H1 (cell line): ENCODE measurements at regions not wholly inside any gene's neighbourhood (a gene's known extent, or its start where the extent isn't known, plus 50 kb on each side); places are given as distances from the start of the nearest gene placed in this dataset.

Experiments
- CTCF ChIA-PET: fragments of 300-600 bp; sonication (Branson Sonifier 250); formaldehyde crosslinking; loops from one replicate; lab custom pipeline; 2021; ENCODE audit not compliant: partially characterized antibody; lab: Charles Lee
- POLR2A ChIA-PET: fragments of 300-600 bp; sonication (Branson Sonifier 250); formaldehyde crosslinking; loops from one replicate; lab custom pipeline; 2021; ENCODE audit warnings: inconsistent platforms; ENCODE audit not compliant: partially characterized antibody; lab: Charles Lee
- DNase-seq, 2 experiments: peaks; one replicate each; pipeline versions ENCODE4 v3.0.0 to v3.0.0-alpha.2; 2010 to 2022; ENCODE audit warnings: low spot score in 2 of 2, low read depth in 1 of 2, mixed read lengths in 1 of 2
- FAIRE-seq: peaks from 2 replicates; lab custom pipeline; 2011; peaks lifted over from hg19 to GRCh38; lab: Jason Lieb, UNC
- H2AFZ ChIP-seq: 2 replicates; pipeline ENCODE4 v1.8.1; 2012; ENCODE audit warnings: low read length, inconsistent platforms
- H2AK5ac ChIP-seq: 2 replicates; pipeline ENCODE4 v1.6.1; 2013; ENCODE audit warnings: low read depth, low read length
- H2BK120ac ChIP-seq: replicated peaks from 2 replicates; pipeline ENCODE3; 2013; ENCODE audit warnings: low read depth, low read length, inconsistent platforms
- H2BK12ac ChIP-seq: 2 replicates; pipeline ENCODE4 v1.6.1; 2013; ENCODE audit warnings: low read depth, low read length
- H2BK15ac ChIP-seq: 2 replicates; pipeline ENCODE4 v1.6.1; 2013; ENCODE audit warnings: low read length
- H2BK20ac ChIP-seq: 2 replicates; pipeline ENCODE4 v1.6.1; 2013; ENCODE audit warnings: low read length
- H2BK5ac ChIP-seq: 2 replicates; pipeline ENCODE4 v1.6.1; 2013; ENCODE audit warnings: low read depth, low read length
- H3K14ac ChIP-seq: 2 replicates; pipeline ENCODE4 v1.6.1; 2013; ENCODE audit warnings: inconsistent platforms; ENCODE audit not compliant: insufficient read length
- H3K18ac ChIP-seq: 2 replicates; pipeline ENCODE4 v1.6.1; 2013; ENCODE audit warnings: low read length; ENCODE audit errors: extremely low read depth
- H3K23ac ChIP-seq: 2 replicates; pipeline ENCODE4 v1.6.1; 2013; ENCODE audit warnings: inconsistent platforms; ENCODE audit not compliant: insufficient read length
- H3K23me2 ChIP-seq: 2 replicates; pipeline ENCODE4 v1.6.1; 2013; ENCODE audit warnings: low read depth, low read length
- H3K27ac ChIP-seq: 2 replicates; pipeline ENCODE4 v1.6.1; 2011; ENCODE audit warnings: low read depth, low read length, inconsistent platforms
- H3K27me3 ChIP-seq, 4 experiments: replicated peaks in 1 of 4; 1 replicate in 1 of 4; 2 replicates in 3 of 4; pipeline versions ENCODE4 v1.6.1 to v1.8.1; 2011 to 2013; ENCODE audit warnings: low read length in 3 of 4, mild to moderate bottlenecking in 3 of 4, inconsistent platforms in 2 of 4, mixed read lengths in 2 of 4, moderate library complexity in 1 of 4; ENCODE audit not compliant: control insufficient read depth in 3 of 4, insufficient read depth in 3 of 4; ENCODE audit errors: extremely low read depth in 1 of 4
- H3K36me3 ChIP-seq, 4 experiments: 2 replicates each; pipeline versions ENCODE4 v1.6.1 to v1.8.1; 2011 to 2013; ENCODE audit warnings: mild to moderate bottlenecking in 4 of 4, low read length in 3 of 4, moderate library complexity in 2 of 4, control low read depth in 1 of 4, inconsistent platforms in 1 of 4; ENCODE audit not compliant: insufficient read depth in 4 of 4, control insufficient read depth in 2 of 4
- H3K4ac ChIP-seq: replicated peaks from 2 replicates; pipeline ENCODE3; 2013; ENCODE audit warnings: low read length, low read depth, mixed read lengths, inconsistent platforms; ENCODE audit not compliant: insufficient read length
- H3K4me1 ChIP-seq, 4 experiments: replicated peaks in 1 of 4; 1 replicate in 1 of 4; 2 replicates in 3 of 4; pipeline versions ENCODE4 v1.6.1 to v1.8.1; 2011 to 2013; ENCODE audit warnings: low read length in 3 of 4, inconsistent platforms in 2 of 4, mixed read lengths in 1 of 4; ENCODE audit not compliant: insufficient read depth in 4 of 4, control insufficient read depth in 3 of 4
- H3K4me2 ChIP-seq, 2 experiments: 2 replicates each; pipeline versions ENCODE4 v1.6.1 to v1.8.1; 2011 to 2013; ENCODE audit warnings: low read depth in 2 of 2, low read length in 2 of 2, control low read depth in 1 of 2, inconsistent platforms in 1 of 2, mild to moderate bottlenecking in 1 of 2; ENCODE audit not compliant: insufficient read depth in 1 of 2
- H3K4me3 ChIP-seq, 4 experiments: fragments of 200-600, 300-600 bp in 1 of 4; sonication (generic), shearing (Covaris generic), sonication (Bioruptor Twin) in 1 of 4; 2 replicates each; pipeline versions ENCODE4 v1.5.1 to v1.8.1; 2011 to 2016; ENCODE audit warnings: low read length in 4 of 4, low read depth in 3 of 4, control low read depth in 2 of 4, inconsistent platforms in 2 of 4, mild to moderate bottlenecking in 2 of 4, mixed read lengths in 1 of 4, moderate library complexity in 1 of 4; ENCODE audit not compliant: insufficient read depth in 2 of 4; ENCODE audit errors: extremely low read depth in 1 of 4
- H3K56ac ChIP-seq: replicated peaks from 2 replicates; pipeline ENCODE3; 2013; ENCODE audit warnings: low read depth, mild to moderate bottlenecking, mixed read lengths, low read length, inconsistent platforms; ENCODE audit not compliant: insufficient read length
- H3K79me1 ChIP-seq: 2 replicates; pipeline ENCODE4 v1.6.1; 2013; ENCODE audit warnings: low read depth, low read length, control low read depth
- H3K79me2 ChIP-seq, 2 experiments: 2 replicates each; pipeline versions ENCODE4 v1.6.1 to v1.8.1; 2012 to 2013; ENCODE audit warnings: low read length in 2 of 2, mild to moderate bottlenecking in 2 of 2, inconsistent platforms in 1 of 2; ENCODE audit not compliant: insufficient read depth in 2 of 2, control insufficient read depth in 1 of 2
- H3K9ac ChIP-seq, 4 experiments: replicated peaks in 1 of 4; 1 replicate in 1 of 4; 2 replicates in 3 of 4; pipeline versions ENCODE4 v1.6.1 to v1.8.1; 2011 to 2013; ENCODE audit warnings: low read depth in 3 of 4, low read length in 3 of 4, control low read depth in 2 of 4, mild to moderate bottlenecking in 2 of 4, moderate library complexity in 2 of 4, inconsistent platforms in 1 of 4; ENCODE audit errors: extremely low read depth in 1 of 4
- H3K9me3 ChIP-seq, 2 experiments: 2 replicates each; pipeline versions ENCODE4 v1.6.1 to v1.8.1; 2012 to 2013; ENCODE audit warnings: mild to moderate bottlenecking in 2 of 2, moderate library complexity in 2 of 2, control low read depth in 1 of 2, inconsistent platforms in 1 of 2, low read depth in 1 of 2, low read length in 1 of 2, mixed read lengths in 1 of 2; ENCODE audit not compliant: insufficient read depth in 2 of 2
- H4K20me1 ChIP-seq, 2 experiments: replicated peaks in 1 of 2; 2 replicates each; pipeline versions ENCODE3 to v1.8.1; 2011 to 2013; ENCODE audit warnings: inconsistent platforms in 2 of 2, low read length in 2 of 2, mild to moderate bottlenecking in 1 of 2; ENCODE audit not compliant: insufficient read depth in 2 of 2, control insufficient read depth in 1 of 2
- H4K5ac ChIP-seq: 2 replicates; pipeline ENCODE4 v1.6.1; 2013; ENCODE audit warnings: low read length, low read depth, mixed read lengths, inconsistent platforms; ENCODE audit not compliant: insufficient read length
- H4K8ac ChIP-seq: 2 replicates; pipeline ENCODE4 v1.8.0; 2013; ENCODE audit warnings: mild to moderate bottlenecking, moderate library complexity, low read length, inconsistent platforms; ENCODE audit not compliant: insufficient read depth; ENCODE audit errors: extremely low read depth
- H4K91ac ChIP-seq: replicated peaks from 2 replicates; pipeline ENCODE3; 2013; ENCODE audit warnings: low read length, mixed read lengths, inconsistent platforms; ENCODE audit not compliant: insufficient read length
- BCL11A ChIP-seq, 2 experiments: IDR thresholded peaks; one replicate each; pipeline ENCODE4 v1.6.1; 2011; ENCODE audit warnings: low read depth in 2 of 2, low read length in 2 of 2, mild to moderate bottlenecking in 2 of 2
- KDM1A ChIP-seq: fragments of 200-600, 300-600 bp; sonication (generic); IDR thresholded peaks from 2 replicates; pipeline ENCODE4 v1.7.1; 2016; ENCODE audit warnings: mild to moderate bottlenecking, low read length, borderline replicate concordance
- PHF8 ChIP-seq: fragments of 200-600 bp; sonication (generic); conservative IDR thresholded peaks from 2 replicates; pipeline ENCODE4 v1.7.1; 2012; ENCODE audit warnings: low read depth, mild to moderate bottlenecking, inconsistent platforms, low read length, moderate library complexity
- RAD21 ChIP-seq, 2 experiments: IDR thresholded peaks in 1 of 2; conservative IDR thresholded peaks in 1 of 2; 2 replicates each; pipeline ENCODE4 v1.6.1; 2011; ENCODE audit warnings: low read depth in 2 of 2, low read length in 2 of 2, improper control_type of control experiment in 1 of 2, inconsistent platforms in 1 of 2, mild to moderate bottlenecking in 1 of 2, moderate library complexity in 1 of 2
- RBBP5 ChIP-seq: IDR thresholded peaks from 2 replicates; pipeline ENCODE4 v1.7.1; 2012; ENCODE audit warnings: low read depth, mild to moderate bottlenecking, inconsistent platforms, low read length, moderate library complexity, borderline replicate concordance
- SRF ChIP-seq: IDR thresholded peaks from 2 replicates; pipeline ENCODE4 v1.6.1; 2011; ENCODE audit warnings: mild to moderate bottlenecking, low read depth, low read length, moderate library complexity
- ZNF274 ChIP-seq: IDR thresholded peaks from 2 replicates; pipeline ENCODE4 v1.7.0; 2012; ENCODE audit warnings: low read length, borderline replicate concordance; ENCODE audit errors: extremely low read depth
- WGBS, 2 experiments: shearing (Covaris generic) in 1 of 2; methylation state at CpG; one replicate each; pipeline versions ENCODE4 v1.1.6 to v1.1.7; 2013 to 2015; ENCODE audit warnings: low lambda C conversion rate in 2 of 2, mixed read lengths in 2 of 2, inconsistent platforms in 1 of 2, low coverage in 1 of 2, missing lambda C conversion rate in 1 of 2; ENCODE audit not compliant: insufficient replicate concordance in 2 of 2, insufficient coverage in 1 of 2, insufficient read length in 1 of 2; ENCODE audit errors: extremely low coverage in 1 of 2, missing lambda C conversion rate in 1 of 2; 5-methylcytosine and 5-hydroxymethylcytosine counted together
- TF ChIP-seq, protein P1 (sequence below): IDR thresholded peaks from 2 replicates; pipeline ENCODE4 v1.6.1; 2012; ENCODE audit warnings: inconsistent platforms
- TF ChIP-seq, protein P2 (sequence below), 3 experiments: IDR thresholded peaks; 1 replicate in 2 of 3; 2 replicates in 1 of 3; pipeline versions ENCODE4 v1.5.1 to v1.6.1; 2011; ENCODE audit warnings: low read length in 3 of 3, mild to moderate bottlenecking in 3 of 3, inconsistent platforms in 2 of 3, low read depth in 1 of 3, moderate library complexity in 1 of 3; ENCODE audit not compliant: insufficient read depth in 1 of 3; ENCODE audit errors: control extremely low read depth in 1 of 3

DNA sequence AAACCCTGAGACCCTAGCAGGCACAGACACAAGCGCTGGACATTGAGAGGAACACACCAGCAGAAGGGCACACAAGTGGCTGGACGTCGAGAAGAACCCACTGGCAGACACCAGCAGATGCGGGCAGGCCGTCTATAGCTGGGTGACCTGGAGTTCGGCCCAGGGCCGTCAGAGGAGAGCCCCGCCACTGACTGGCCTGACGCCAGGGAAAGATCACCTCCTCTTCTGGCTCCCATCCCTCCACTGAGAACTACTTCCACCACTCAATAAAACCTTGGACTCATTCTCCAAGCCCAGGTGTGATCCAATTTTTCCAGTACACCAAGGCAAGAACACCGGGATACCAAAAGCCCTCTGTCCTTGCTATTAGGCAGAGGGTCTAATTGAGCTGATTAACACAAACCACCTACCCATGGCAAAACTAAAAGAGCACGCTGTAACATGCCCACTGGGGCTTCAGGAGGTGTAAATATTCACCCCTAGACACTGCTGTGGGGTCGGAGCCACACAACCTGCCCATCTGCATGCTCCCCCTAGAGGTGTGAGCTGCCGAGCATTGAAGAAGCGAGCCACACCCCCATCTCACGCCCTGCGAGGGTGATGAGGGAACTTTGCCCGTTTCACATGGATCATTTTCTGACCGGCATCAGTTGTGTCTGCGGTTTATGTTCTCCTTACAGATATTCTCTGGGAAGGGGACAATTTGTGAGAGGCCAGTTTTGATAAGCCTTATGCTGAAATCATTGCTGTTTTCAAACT, 104.8 kb downstream of the HLX start:
- WGBS, 2 experiments, result 73% methylated on average over 19 of the region's 19 CpGs; no CpG with 5 or more reads in 1 of the 2 experiments
- Histone ChIP-seq H2AFZ (no peak overlapping the region), H4K5ac (no peak overlapping the region), H2BK12ac (no peak overlapping the region), H3K27ac (no peak overlapping the region), H4K91ac (no peak overlapping the region), H3K27me3 (no peaks in the 10 kb centered on the region), H3K4me3 (no peak overlapping the region), H3K4me1 (no peaks in the 10 kb centered on the region), H3K79me1 (no peaks in the 10 kb centered on the region), H2AK5ac (no peak overlapping the region), H3K4me2 (no peak overlapping the region), H3K79me2 (no peaks in the 10 kb centered on the region), H2BK5ac (no peak overlapping the region), H2BK20ac (no peak overlapping the region), H2BK120ac (no peak overlapping the region), H4K20me1 (no peaks in the 10 kb centered on the region), H3K9me3 (no peaks in the 10 kb centered on the region), H3K14ac (no peak overlapping the region), H3K18ac (no peak overlapping the region), H4K8ac (no peak overlapping the region), H3K9ac (no peak overlapping the region), H3K23me2 (no peaks in the 10 kb centered on the region), H3K23ac (no peak overlapping the region), H3K36me3 (no peaks in the 10 kb centered on the region), H2BK15ac (no peak overlapping the region), H3K56ac (no peak overlapping the region), H3K4ac (no peak overlapping the region)
- peak; percentile 80 for FAIRE-seq
- ChIA-PET POLR2A (no interaction called here), CTCF (interaction anchor here (0.6 to 2.0 kb wide), 14 partner anchors 9 to 212 kb away, joined by 3 to 9 read pairs (median 3); no protein-coding TSS in a partner anchor)
- peak; percentile 9 to 64 for DNase-seq
- TF ChIP-seq ZNF274 (no peak), SRF (no peak), RAD21 (IDR thresholded peaks at IDR 0.05 in 1 of 2, conservative IDR thresholded peaks at IDR 0.05 in 1 of 2; ENCODE audit: low read depth in 2 of 2, low read length in 2 of 2) (peak; percentile 41 to 57), BCL11A (IDR thresholded peaks at IDR 0.05; ENCODE audit: low read depth in 2 of 2, low read length in 2 of 2) (no peak), PHF8 (no peak), KDM1A (no peak), RBBP5 (no peak)
- TF ChIP-seq, protein P1, sequence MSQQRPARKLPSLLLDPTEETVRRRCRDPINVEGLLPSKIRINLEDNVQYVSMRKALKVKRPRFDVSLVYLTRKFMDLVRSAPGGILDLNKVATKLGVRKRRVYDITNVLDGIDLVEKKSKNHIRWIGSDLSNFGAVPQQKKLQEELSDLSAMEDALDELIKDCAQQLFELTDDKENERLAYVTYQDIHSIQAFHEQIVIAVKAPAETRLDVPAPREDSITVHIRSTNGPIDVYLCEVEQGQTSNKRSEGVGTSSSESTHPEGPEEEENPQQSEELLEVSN, result peak; percentile 52; the same call in 1 of the 2 replicates
- TF ChIP-seq, protein P2, sequence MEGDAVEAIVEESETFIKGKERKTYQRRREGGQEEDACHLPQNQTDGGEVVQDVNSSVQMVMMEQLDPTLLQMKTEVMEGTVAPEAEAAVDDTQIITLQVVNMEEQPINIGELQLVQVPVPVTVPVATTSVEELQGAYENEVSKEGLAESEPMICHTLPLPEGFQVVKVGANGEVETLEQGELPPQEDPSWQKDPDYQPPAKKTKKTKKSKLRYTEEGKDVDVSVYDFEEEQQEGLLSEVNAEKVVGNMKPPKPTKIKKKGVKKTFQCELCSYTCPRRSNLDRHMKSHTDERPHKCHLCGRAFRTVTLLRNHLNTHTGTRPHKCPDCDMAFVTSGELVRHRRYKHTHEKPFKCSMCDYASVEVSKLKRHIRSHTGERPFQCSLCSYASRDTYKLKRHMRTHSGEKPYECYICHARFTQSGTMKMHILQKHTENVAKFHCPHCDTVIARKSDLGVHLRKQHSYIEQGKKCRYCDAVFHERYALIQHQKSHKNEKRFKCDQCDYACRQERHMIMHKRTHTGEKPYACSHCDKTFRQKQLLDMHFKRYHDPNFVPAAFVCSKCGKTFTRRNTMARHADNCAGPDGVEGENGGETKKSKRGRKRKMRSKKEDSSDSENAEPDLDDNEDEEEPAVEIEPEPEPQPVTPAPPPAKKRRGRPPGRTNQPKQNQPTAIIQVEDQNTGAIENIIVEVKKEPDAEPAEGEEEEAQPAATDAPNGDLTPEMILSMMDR (IDR thresholded peaks at IDR 0.05; ENCODE audit: control extremely low read depth in 1 of 3, insufficient read depth in 1 of 3, low read depth in 1 of 3, low read length in 3 of 3), result peak; percentile 49 to 83 (median 74)
